D341Med (cell line): ENCODE measurements at regions not wholly inside any gene's neighbourhood (a gene's known extent, or its start where the extent isn't known, plus 50 kb on each side); places are given as distances from the start of the nearest gene placed in this dataset.
"Not testable (repeated sequence)": the region's sequence is repeated elsewhere in the genome, so short reads cannot be mapped to it uniquely, and the experiment has no call there.

Experiments used
- DNase-seq: peaks from one replicate; pipeline ENCODE4 v3.0.0; 2012; ENCODE audit warnings: low spot score

DNA sequence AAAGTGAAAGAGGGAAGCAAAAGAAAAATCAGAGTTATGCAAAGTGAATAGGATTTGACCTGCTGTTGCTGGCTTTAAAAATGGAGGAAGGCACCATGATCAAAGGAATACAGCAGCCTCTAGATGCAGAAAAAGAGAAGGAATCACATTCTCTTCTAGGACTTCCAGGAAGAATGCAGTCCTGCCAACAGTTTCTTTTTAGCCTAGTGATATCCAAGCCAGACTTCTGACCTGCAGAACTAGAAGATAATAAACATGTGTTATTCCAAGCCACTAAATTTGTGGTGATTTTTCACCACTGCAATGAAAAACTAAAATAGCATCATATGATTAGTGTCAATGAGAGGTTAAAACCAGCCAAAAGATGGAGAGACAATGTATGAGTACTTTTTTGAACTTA lies 101.9 kb upstream of the ADAMTS5 start:
- DNase-seq: no peak

DNA sequence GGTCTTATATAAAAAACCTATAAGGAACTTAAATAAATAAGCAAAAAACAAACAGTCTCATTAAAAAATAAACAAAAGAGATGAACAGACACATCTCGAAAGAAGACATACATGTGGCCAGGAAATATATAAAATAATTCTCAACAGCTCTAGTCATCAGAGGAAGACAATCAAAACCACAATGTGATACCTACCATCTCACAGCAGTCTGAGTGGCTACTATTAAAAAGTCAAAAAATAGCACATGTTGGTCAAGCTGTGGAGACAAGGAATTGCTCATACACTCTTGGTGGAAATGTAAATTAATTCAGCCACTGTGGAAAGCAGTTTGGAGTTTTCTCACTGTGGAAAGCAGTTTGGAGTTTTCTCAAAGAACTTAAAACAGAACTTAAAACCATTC lies 100.3 kb upstream of the ADAMTS5 start:
- no peak for DNase-seq

DNA sequence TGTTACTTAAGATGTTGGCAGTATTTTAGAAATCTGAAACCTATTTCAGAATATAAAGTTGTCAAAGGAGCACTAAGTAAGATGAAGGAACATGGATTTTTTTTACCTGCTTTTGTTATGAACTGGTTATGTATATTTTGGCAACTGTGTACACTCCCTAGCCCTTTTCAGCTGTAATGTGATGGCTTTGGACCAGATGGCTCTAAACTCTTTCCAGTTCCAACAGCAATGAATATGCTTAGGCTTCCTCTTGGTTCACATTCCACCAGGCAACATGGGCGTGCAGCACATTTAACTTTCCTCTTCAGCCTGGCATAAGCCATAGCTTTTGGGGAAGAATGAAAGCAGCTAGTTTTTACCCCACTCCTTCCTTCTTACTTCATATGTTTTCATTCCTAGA lies 95.6 kb upstream of the ADAMTS5 start:
- no peak for DNase-seq

DNA sequence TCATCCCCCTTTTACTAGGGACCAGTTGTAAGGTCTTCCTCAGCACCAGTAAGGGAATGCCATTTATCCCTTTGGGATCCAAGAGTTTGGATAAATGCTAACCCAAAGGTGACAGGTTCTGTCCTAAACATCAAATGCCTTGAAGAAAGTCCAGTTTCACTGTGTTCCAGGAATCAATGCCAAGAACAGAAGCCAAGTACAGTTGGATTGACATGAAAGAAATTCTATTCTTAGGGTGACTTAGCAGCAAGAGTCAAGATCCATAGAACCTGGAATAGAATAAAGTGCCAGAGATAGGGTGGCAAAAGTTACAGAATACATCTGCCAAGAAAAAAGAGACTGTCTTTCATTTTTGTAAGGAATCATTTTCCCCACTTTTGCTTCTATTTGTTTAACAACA lies 94.9 kb upstream of the ADAMTS5 start:
- no peak for DNase-seq

DNA sequence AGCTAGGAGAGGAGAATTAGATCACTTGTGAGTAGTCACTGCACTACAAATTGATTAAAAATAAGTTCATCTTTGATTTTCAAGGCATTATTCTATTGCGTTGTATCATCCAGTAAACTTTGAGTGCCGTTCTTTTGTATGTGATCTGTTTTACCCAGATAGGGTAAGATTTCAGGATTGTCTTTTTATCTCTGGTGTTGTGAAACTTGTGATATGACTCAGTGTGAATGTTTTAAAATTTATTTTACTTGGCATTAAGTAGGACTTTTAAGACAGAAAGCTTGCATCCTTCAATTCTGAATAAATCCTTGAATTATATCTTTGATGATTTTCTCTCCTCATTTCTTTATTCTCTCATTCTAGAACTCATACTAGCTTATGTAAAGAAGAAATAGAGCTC lies 93.3 kb upstream of the ADAMTS5 start:
- no peak for DNase-seq

DNA sequence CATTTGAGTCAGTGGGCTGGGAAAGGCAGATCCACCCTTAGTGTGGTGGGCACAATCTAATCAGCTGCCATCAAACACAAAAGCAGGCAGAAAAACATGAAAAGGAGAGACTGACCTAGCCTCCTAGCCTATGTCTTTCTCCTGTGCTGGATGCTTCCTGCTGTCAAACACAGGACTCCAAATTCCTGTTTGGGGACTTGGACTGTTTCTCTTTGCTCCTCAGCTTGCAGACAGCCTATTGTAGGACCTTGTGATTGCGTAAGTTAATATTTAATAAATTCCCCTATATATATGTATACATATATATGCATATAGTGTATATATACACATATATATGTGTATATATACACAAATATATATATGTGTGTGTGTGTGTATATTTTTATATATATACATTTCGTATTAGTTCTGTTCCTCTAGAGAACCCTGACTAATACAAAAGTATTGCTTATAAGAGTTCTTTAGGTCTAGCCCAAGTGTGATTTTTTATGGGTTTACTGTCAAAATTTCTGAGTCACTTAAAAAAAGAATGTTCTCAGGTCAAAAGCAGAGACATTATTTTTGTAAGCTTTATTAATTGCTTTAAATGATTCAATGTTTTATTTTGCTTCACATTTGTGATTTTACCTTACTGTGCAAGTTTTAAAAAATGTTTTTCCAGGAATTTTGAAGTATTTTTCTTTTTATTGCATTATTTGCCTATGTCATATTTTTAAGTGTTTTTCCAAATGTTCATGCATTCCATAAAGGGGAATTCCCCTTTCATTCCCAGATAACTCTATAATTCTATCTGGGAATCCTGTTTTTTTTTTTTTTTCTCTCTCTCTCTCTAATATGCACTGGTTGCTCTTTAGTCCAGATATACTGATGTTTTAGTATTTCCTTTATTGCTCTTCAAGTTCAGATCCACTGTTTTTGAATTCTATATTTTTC lies 92.1 kb upstream of the ADAMTS5 start:
- no peak for DNase-seq

DNA sequence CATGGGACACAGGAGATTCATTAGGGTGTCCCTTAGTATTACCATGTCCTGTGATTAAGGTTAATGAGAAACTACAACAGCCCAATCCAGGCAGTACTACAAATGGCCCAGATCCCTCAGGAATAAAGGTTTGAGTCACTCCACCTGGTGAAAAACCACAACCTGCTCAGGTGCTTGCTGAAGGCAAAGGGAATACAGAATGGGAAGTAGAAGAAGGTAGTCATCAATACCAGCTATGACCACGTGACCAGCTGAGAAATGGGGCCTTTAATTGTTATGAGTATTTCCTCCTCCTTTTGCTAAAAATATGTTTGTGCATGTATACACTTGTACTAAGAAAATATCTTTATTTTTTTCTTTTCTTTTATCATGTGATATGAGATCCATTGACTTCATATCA lies 91.1 kb upstream of the ADAMTS5 start:
- no peak for DNase-seq

DNA sequence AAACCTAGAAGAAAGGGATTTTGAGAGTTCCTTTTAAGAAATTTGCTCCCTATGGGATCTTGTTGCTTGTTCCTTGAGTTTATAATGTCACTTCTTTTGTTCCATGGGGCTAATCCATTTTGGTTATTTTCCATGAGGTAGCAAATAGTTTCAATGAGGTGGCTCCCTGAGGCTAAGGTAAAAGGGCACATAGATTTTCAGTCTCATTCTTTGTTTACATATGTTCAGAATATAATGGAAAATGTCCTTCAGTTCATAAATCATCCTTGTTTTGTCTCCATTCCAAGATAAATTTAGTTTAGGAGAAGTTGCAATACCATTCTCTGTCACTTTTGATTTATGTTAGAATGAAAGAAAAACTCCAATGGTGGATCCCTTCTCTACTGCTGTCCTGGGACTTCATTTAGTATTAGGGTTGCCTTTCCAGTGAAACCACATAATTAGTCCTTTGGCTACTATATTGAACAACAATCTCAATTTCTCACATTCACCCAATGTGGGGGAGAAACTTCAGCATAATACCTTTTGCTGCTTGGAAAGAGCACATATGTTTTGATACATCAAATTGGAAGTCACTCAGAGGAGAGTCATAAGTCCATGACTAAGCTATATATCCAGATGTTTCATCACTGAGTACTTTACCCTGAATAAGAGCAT lies 80.9 kb upstream of the ADAMTS5 start:
- DNase-seq: no peak

DNA sequence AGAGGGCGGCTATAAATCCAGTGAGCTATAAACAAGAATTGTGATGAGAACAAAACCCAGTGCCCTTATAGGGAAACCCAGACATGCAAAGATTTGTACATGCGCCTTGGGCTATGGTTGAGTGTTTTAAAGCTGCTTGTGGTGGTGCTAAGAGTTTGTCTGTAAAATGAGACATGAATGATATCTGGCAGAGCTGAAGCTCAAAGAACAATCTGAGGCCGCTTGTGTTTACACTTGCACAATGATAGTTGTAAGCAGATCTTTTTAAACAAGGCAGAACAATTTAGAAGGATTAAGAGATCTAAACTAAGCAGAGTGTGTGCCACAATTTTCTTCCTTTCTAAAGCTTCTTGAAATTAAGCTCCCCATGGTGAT lies 80.4 kb upstream of the ADAMTS5 start:
- DNase-seq: peak; percentile 13

DNA sequence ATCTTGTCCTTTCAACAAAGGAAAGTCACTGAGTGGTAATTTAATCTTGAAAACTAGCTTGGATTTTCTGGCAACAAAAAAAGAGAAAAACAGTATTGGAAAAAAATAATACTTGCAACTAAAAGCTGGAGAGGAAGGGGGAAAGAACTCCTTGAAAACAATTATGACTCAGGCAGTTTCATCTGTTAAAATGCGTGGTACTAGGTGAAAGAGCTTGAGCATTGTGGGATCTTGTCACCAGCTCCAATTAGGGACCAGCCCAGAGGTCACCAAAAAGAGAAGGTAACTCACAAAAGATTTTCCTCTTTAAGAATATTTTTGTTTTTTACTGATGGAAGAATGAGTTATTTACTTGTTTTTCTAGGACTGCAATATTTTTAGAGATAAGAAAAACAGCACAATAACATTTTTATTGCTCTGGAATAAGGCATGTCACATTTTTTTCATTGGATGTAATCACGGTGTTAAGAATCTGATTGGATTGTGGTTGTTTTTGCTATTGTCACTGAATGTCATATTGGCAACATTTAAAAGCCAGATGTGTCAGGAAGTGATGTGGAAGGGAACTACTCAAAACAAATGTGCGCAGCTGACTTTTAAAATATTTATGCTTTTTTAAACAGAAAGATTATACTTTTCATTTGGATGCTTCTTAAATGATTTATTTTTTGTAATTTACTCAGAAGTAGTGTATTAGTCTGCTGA lies 78.5 kb upstream of the ADAMTS5 start:
- DNase-seq: no peak

DNA sequence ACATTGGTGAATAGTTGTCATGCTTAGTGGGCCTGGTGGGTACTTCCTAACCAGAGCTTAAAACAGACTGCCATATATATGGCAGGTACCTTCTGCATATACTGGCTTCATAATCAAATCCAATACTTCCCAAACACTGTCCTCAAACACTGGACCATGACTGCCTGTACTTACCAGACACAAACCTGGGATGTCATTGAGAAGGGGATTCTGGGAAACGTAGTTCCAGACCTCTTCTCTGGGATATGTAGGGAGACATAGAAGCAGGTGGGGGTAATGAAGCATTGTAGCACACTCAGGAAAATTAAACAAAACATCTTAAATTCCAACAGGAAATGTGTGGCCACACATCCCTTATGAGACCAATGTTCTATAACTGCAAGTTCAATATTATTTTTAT lies 76.5 kb upstream of the ADAMTS5 start:
- DNase-seq: no peak

DNA sequence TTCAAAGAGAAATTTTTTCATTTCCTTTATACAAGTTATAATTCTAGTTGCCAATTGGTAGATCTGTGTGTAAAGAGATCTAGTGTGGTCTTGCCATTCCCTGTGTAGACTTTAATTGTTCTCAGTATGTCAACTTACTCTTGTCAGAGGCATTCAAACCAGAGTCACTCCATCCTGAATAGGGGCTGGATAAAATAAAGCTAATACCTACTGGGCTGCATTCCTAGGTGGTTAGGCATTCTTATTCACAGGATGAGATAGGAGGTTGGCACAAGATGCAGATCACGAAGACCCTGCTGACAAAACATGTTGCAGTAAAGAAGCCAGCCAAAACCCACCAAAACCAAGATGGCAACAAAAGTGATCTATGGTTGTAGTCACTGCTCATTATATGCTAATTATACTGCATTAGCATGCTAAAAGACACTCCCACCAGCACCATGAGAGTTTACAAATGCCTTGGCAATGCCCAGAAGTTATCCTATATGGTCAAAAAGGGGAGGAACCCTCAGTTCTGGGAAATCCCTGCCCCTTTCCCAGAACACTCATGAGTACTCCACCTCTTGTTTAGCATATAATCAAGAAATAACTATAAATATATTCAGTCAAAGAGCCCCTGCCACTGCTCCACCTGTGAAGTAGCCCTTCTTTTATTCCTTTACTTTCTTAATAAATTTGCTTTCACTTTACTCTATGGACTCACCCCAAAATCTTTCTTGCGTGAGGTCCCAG lies 74.0 kb upstream of the ADAMTS5 start:
- no peak for DNase-seq

DNA sequence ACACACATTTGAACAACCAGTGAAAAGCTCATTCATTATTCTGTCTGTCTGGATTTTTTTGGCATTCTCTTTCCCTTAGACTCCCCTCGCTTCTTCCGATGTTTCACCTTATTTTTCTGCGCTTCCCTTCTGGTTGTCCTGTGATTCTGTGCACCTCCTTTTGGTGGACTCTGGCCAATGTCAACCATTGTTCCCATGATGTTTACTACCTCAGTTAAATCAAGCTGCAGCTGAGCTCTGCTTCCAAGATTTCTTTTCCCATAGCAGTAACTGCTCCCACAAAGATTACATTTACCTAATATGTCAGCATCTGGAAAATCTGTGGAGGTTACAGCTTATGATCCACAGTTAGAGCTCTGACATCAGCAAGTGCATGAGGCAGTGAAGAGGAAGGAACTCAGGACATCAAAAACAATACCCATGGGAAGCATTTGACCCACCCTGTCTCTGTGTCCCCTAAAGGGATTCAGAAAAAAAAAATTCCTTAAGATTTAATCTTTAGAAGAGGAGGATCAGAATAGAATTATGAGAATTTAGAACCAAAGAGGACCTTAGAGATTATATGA lies 69.9 kb upstream of the ADAMTS5 start:
- DNase-seq: no peak

DNA sequence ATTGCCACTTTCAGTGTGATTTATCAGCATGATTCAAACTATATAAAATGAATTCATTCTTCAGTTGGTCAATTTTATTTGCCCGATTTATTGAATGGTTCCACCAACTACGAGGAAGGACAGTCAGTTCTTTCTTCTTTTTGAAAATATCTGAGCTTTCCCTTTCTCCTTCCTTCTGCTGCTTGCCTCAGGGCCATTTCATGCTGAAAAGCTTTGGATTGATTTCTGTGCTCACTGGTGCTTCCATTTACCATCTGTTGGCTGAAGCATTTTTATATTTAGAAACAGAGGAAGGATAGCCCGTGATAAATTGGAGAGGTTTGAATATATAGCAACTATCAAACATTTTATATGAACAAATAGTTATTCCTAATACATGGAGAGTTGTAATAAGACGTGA lies 68.9 kb upstream of the ADAMTS5 start:
- no peak for DNase-seq

DNA sequence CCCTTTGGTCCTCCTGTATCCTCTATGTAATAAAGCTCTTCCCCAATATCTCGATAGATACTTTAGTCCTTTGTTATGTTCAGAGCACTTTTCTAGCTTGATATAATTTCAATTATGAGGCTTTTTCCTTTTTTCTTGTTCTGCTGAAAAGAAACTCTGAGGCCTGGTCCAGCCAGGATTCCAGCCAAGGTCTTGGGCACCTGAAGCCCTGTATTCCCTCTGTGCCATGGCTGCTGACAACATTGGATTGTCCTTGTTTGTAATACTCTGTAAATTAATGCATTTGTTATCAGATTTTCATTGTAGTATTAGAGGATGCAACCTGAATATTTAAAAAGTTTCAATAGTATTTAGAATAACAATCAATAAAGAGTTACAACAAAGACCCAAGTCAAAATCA lies 67.9 kb upstream of the ADAMTS5 start:
- DNase-seq: no peak

DNA sequence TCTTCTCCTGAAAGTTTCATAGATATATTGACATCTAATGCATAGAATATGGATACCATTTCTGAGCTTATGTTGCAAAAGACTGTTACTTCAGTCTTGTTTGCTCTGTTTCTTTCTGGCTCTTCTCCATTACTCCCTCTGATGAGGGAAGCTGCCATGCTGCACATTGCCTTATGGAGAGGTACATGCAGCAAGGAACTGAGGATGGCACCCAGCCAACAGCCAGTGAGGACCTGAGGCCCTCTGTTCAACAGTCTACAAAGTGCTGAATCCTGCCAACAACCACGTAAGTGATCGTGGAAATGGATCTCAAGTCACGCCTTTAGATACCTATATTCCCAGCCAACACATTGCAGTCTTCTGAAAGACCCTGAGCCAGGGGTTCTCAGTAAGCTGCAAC lies 66.6 kb upstream of the ADAMTS5 start:
- no peak for DNase-seq

DNA sequence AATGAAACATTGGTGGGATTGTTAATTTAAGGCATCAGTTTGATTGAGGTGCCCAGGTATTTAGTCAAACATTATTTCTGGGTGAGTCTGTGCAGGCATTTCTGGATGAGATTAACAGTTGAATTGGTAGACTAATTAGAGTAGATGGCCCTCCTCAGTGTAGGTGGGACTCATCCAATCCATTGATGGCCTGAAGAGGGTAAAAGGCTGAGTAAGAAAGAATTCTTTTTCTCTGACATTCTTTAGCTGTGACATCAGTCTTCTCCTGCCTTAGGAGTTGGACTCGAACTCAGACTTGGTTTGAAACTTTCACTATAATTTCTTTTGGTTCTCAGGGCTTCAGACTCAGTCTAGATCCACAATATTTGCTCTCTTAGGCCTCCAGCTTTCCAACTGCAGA lies 59.6 kb upstream of the ADAMTS5 start:
- DNase-seq: no peak

DNA sequence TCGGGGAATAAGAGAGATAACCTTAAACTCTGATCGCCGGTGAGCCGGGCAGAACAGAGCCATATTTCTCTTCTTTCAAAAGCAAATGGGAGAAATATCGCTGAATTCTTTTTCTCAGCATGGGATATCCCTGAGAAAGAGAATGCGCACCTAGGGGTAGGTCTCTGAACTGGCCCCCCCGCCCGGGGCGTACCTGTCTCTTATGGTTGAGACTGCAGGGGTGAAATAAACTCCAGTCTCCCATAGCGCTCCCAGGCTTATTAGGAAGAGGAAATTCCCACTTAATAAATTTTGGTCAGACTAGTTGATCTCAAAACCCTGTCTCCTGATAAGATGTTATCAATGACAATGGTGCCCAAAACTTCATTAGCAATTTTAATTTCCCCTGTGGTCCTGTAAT lies 58.8 kb upstream of the ADAMTS5 start:
- not testable (repeated sequence) for DNase-seq

DNA sequence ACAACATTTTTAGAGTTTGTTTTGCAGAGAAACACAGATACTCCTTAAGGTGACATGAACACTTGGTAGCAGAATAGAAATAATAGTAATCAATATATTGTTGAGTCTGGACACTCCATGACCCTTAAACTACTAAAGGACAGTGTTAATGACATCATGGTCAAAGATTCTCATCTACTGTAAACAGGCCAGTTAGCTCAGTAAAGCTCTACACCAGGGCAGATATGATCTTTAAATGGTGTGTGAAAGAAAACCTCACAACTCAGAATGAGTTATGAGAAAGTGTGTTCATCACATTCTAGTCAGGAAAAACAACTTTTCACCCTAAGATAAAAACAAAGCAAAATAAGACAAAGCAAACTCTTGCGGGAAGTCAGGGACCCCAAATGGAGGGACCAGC lies 58.1 kb upstream of the ADAMTS5 start:
- DNase-seq: no peak

DNA sequence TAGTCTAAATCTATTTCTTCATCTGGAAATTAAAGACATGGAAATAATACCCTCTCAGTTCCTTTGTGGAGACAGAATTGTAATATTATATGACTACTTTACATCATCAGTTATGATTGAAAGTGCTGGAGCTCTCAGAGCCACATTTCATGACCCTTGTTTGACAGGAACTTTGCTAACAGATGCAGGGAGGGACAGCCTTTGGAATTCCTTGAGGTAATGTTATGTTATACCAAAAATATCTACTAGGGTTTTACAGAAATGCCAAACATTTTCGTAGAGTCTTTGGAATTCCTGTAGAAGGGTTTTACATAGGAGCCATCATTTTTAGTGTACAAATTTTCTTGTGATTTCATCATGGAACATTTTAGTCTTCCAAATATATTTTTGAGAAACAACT lies 57.4 kb upstream of the ADAMTS5 start:
- DNase-seq: no peak

DNA sequence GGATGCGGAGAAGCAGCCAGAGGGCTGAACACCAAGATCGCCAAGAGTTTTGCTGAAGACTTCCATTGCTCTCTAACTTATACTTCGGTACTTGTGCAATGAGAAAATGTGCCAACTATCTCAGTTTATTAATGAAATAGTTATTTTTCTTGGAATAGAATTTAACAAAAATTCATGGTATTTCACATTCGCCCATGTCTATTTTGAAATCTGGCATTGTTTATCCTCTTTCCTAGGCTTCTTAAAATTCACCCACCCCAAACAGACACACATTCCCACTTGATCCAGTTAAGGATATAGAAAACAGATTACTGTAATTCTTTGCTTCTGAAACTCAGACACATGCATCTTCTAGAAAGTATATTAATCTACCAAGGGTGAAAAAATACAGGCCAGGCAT lies 56.3 kb upstream of the ADAMTS5 start:
- no peak for DNase-seq

DNA sequence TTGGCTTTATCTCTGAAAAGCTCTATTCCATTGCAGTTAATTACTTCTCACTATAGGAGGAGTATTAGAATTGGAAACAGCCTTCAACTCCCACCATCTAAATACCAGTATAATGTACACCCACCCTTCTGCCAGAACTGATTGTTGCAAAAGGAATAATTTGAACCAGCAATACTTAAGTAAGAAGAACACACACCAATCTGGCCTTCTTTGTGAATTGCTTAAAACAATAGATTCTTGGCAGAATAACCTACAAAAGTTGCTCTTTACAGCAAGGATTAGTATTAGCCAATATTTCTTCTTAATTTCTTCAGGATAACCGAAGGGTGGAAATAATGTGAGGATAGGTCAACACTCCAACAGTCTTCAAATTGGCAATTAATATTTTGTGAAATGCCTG lies 54.9 kb upstream of the ADAMTS5 start:
- DNase-seq: no peak
